ENCODE measurements at regions not wholly inside any gene's neighbourhood (a gene's known extent, or its start where the extent isn't known, plus 50 kb on each side); places are given as distances from the start of the nearest gene placed in this dataset.

- no peak overlapping the region for H3K4me3 Mint-ChIP-seq (ENCODE audit: unreplicated experiment)
- no peaks in the 10 kb centered on the region for H3K27me3 Mint-ChIP-seq (ENCODE audit: insufficient read depth, unreplicated experiment)
- no peak for DNase-seq (ENCODE audit: unreplicated experiment)
- TF ChIP-seq, protein P1, sequence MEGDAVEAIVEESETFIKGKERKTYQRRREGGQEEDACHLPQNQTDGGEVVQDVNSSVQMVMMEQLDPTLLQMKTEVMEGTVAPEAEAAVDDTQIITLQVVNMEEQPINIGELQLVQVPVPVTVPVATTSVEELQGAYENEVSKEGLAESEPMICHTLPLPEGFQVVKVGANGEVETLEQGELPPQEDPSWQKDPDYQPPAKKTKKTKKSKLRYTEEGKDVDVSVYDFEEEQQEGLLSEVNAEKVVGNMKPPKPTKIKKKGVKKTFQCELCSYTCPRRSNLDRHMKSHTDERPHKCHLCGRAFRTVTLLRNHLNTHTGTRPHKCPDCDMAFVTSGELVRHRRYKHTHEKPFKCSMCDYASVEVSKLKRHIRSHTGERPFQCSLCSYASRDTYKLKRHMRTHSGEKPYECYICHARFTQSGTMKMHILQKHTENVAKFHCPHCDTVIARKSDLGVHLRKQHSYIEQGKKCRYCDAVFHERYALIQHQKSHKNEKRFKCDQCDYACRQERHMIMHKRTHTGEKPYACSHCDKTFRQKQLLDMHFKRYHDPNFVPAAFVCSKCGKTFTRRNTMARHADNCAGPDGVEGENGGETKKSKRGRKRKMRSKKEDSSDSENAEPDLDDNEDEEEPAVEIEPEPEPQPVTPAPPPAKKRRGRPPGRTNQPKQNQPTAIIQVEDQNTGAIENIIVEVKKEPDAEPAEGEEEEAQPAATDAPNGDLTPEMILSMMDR (IDR thresholded peaks at IDR 0.05; ENCODE audit: unreplicated experiment) = no peak
- intact Hi-C loops (cut with micrococcal nuclease) = no loop called here
- H3K4me1 Mint-ChIP-seq (ENCODE audit: insufficient read depth, unreplicated experiment) = peaks cover 5% of the 10 kb centered on the region
- H3K9me3 Mint-ChIP-seq (ENCODE audit: unreplicated experiment) = peaks cover 10% of the 10 kb centered on the region
- BruUV-seq (replicated peaks) = no TSS peak
- peaks cover 6% of the 10 kb centered on the region for H3K36me3 Mint-ChIP-seq (ENCODE audit: insufficient read depth, unreplicated experiment)
- ChIA-PET CTCF (no interaction called here), POLR2A (no interaction called here)
- H3K27ac Mint-ChIP-seq (ENCODE audit: low read depth, unreplicated experiment) = no peak overlapping the region
These were observed 108.8 kb downstream of the KLF12 start for GRCh38 chr13:74025369-74025768.

DNA sequence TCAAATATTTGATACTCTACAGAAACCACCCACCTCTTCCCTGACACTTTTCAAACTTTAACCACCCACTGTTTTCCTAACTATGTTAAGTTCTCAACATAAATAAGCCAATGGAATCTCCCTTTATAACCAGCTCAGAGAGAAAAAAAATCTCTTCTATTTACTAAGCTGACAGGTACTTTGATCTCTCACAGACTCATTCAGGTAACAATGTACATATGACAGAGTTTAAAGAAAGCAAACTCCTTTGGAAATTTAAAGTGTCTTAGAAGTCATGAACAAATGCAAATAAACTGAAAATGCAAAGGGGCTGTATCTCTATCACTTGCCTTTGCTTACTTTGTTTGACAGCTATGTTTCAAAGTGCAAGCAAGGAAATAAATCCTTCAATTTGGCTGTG lies 109.3 kb downstream of the KLF12 start:
- no TSS peak for BruUV-seq (replicated peaks)
- DNase-seq (ENCODE audit: unreplicated experiment) = no peak
- intact Hi-C loops (cut with micrococcal nuclease) = no loop called here
- H3K27me3 Mint-ChIP-seq (ENCODE audit: insufficient read depth, unreplicated experiment) = no peaks in the 10 kb centered on the region
- ChIA-PET CTCF (interaction anchor here (0.5 kb wide), 1 partner anchor 540 kb away, joined by 3 read pairs; no protein-coding TSS in a partner anchor), POLR2A (interaction anchor here (0.9 kb wide), 1 partner anchor 96 kb away, joined by 3 read pairs; no protein-coding TSS in a partner anchor)
- TF ChIP-seq, protein P1 (IDR thresholded peaks at IDR 0.05; ENCODE audit: unreplicated experiment) = no peak
- peaks cover 5% of the 10 kb centered on the region for H3K4me1 Mint-ChIP-seq (ENCODE audit: insufficient read depth, unreplicated experiment)
- peaks cover 6% of the 10 kb centered on the region for H3K36me3 Mint-ChIP-seq (ENCODE audit: insufficient read depth, unreplicated experiment)
- H3K4me3 Mint-ChIP-seq (ENCODE audit: unreplicated experiment) = no peak overlapping the region
- no peak overlapping the region for H3K27ac Mint-ChIP-seq (ENCODE audit: low read depth, unreplicated experiment)
- H3K9me3 Mint-ChIP-seq (ENCODE audit: unreplicated experiment) = peaks cover 10% of the 10 kb centered on the region

DNA sequence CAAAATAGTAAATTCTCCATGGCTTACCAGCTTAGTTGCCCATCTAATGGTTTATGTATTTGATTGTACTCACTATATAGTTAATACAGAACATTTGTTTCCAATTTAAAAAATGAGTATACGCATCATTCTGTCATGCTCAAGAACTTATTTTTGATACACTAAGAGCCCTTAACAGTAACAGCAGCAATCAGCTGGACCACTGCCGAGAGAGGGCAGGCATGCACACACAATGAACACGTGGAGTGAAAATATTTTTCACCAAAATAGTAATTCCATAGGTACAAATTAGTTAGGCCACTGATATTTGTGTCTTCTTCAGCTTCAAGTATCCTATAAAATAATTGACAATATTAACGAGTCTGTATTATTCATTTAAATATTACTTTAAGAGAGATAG lies 109.9 kb downstream of the KLF12 start:
- ChIA-PET POLR2A (interaction anchor here (0.9 kb wide), 1 partner anchor 96 kb away, joined by 3 read pairs; no protein-coding TSS in a partner anchor), CTCF (interaction anchor here (0.5 kb wide), 1 partner anchor 539 kb away, joined by 3 read pairs; no protein-coding TSS in a partner anchor)
- no TSS peak for BruUV-seq (replicated peaks)
- H3K9me3 Mint-ChIP-seq (ENCODE audit: unreplicated experiment) = peaks cover 10% of the 10 kb centered on the region
- DNase-seq (ENCODE audit: unreplicated experiment) = no peak
- H3K4me3 Mint-ChIP-seq (ENCODE audit: unreplicated experiment) = no peak overlapping the region
- intact Hi-C loops (cut with micrococcal nuclease) = no loop called here
- TF ChIP-seq, protein P1 (IDR thresholded peaks at IDR 0.05; ENCODE audit: unreplicated experiment) = no peak
- H3K27ac Mint-ChIP-seq (ENCODE audit: low read depth, unreplicated experiment) = no peak overlapping the region
- H3K36me3 Mint-ChIP-seq (ENCODE audit: insufficient read depth, unreplicated experiment) = peaks cover 6% of the 10 kb centered on the region
- no peaks in the 10 kb centered on the region for H3K27me3 Mint-ChIP-seq (ENCODE audit: insufficient read depth, unreplicated experiment)
- H3K4me1 Mint-ChIP-seq (ENCODE audit: insufficient read depth, unreplicated experiment) = peaks cover 5% of the 10 kb centered on the region

- H3K9me3 Mint-ChIP-seq (ENCODE audit: unreplicated experiment) = peaks cover 10% of the 10 kb centered on the region
- H3K27me3 Mint-ChIP-seq (ENCODE audit: insufficient read depth, unreplicated experiment) = no peaks in the 10 kb centered on the region
- peaks cover 5% of the 10 kb centered on the region for H3K4me1 Mint-ChIP-seq (ENCODE audit: insufficient read depth, unreplicated experiment)
- DNase-seq (ENCODE audit: unreplicated experiment) = no peak
- CTCF ChIA-PET = no interaction called here
- TF ChIP-seq, protein P1 (IDR thresholded peaks at IDR 0.05; ENCODE audit: unreplicated experiment) = no peak
- BruUV-seq (replicated peaks) = no TSS peak
- POLR2A ChIA-PET = no interaction called here
- peaks cover 6% of the 10 kb centered on the region for H3K36me3 Mint-ChIP-seq (ENCODE audit: insufficient read depth, unreplicated experiment)
- no peak overlapping the region for H3K4me3 Mint-ChIP-seq (ENCODE audit: unreplicated experiment)
- intact Hi-C loops (cut with micrococcal nuclease) = no loop called here
- no peak overlapping the region for H3K27ac Mint-ChIP-seq (ENCODE audit: low read depth, unreplicated experiment)
These were observed 110.7 kb downstream of the KLF12 start for GRCh38 chr13:74023484-74023883.
